ENCODE measurements at regions not wholly inside any gene's neighbourhood (a gene's known extent, or its start where the extent isn't known, plus 50 kb on each side); places are given as distances from the start of the nearest gene placed in this dataset.

DNA sequence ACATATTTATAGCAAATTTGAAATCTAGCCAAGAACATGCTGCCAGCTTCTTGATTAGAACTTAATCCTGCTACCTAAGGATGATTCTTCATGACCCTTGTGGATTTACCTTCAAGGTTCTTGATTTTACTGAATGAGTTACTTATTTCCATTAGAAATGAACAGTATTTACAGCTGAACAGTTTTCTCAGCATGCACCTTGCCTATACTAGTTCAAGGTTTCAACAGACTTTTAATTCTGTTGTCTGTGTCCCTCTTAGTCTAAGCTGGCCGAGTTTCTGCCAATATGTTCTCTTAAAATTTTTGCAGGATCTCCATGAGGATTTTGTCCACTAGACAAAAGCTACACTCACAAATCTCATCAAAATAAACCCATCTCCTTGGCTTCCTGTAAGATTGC lies 188.8 kb upstream of the ST8SIA4 start:
- DNase-seq (ENCODE audit: low read depth in 1 of 2, low spot score in 1 of 2) = no peak
- Histone ChIP-seq H3K4me3 (replicated peaks; ENCODE audit: insufficient read depth, low read length) (no peak overlapping the region), H3K27ac (replicated peaks) (no peak overlapping the region), H3K27me3 (ENCODE audit: insufficient read depth, poor library complexity, severe bottlenecking) (no peaks in the 10 kb centered on the region)
- no peak for TF ChIP-seq REST (IDR thresholded peaks at IDR 0.05; ENCODE audit: insufficient replicate concordance, low read depth)
- no peak for TF ChIP-seq POLR2AphosphoS5 (IDR thresholded peaks at IDR 0.05; ENCODE audit: low read depth)
- TF ChIP-seq SPI1 (IDR thresholded peaks at IDR 0.05; ENCODE audit: borderline replicate concordance, low read depth) = no peak
- no peak for TF ChIP-seq GABPA (IDR thresholded peaks at IDR 0.05; ENCODE audit: low read depth)
- TF ChIP-seq, protein P1, sequence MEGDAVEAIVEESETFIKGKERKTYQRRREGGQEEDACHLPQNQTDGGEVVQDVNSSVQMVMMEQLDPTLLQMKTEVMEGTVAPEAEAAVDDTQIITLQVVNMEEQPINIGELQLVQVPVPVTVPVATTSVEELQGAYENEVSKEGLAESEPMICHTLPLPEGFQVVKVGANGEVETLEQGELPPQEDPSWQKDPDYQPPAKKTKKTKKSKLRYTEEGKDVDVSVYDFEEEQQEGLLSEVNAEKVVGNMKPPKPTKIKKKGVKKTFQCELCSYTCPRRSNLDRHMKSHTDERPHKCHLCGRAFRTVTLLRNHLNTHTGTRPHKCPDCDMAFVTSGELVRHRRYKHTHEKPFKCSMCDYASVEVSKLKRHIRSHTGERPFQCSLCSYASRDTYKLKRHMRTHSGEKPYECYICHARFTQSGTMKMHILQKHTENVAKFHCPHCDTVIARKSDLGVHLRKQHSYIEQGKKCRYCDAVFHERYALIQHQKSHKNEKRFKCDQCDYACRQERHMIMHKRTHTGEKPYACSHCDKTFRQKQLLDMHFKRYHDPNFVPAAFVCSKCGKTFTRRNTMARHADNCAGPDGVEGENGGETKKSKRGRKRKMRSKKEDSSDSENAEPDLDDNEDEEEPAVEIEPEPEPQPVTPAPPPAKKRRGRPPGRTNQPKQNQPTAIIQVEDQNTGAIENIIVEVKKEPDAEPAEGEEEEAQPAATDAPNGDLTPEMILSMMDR (IDR thresholded peaks at IDR 0.05; ENCODE audit: insufficient read depth, low read length) = no peak

GRCh38 chr5:101084353-101084752 lies 181.3 kb upstream of the ST8SIA4 start:
- TF ChIP-seq, protein P1 (IDR thresholded peaks at IDR 0.05; ENCODE audit: insufficient read depth, low read length) = no peak
- TF ChIP-seq REST (IDR thresholded peaks at IDR 0.05; ENCODE audit: insufficient replicate concordance, low read depth) = no peak
- no peak for TF ChIP-seq SPI1 (IDR thresholded peaks at IDR 0.05; ENCODE audit: borderline replicate concordance, low read depth)
- no peak for TF ChIP-seq POLR2AphosphoS5 (IDR thresholded peaks at IDR 0.05; ENCODE audit: low read depth)
- no peak for TF ChIP-seq GABPA (IDR thresholded peaks at IDR 0.05; ENCODE audit: low read depth)
- no peaks in the 10 kb centered on the region for H3K27me3 ChIP-seq (ENCODE audit: insufficient read depth, poor library complexity, severe bottlenecking)
- DNase-seq (ENCODE audit: low read depth in 1 of 2, low spot score in 1 of 2) = no peak
- no peak overlapping the region for H3K27ac ChIP-seq (replicated peaks)
- no peak overlapping the region for H3K4me3 ChIP-seq (replicated peaks; ENCODE audit: insufficient read depth, low read length)

DNA sequence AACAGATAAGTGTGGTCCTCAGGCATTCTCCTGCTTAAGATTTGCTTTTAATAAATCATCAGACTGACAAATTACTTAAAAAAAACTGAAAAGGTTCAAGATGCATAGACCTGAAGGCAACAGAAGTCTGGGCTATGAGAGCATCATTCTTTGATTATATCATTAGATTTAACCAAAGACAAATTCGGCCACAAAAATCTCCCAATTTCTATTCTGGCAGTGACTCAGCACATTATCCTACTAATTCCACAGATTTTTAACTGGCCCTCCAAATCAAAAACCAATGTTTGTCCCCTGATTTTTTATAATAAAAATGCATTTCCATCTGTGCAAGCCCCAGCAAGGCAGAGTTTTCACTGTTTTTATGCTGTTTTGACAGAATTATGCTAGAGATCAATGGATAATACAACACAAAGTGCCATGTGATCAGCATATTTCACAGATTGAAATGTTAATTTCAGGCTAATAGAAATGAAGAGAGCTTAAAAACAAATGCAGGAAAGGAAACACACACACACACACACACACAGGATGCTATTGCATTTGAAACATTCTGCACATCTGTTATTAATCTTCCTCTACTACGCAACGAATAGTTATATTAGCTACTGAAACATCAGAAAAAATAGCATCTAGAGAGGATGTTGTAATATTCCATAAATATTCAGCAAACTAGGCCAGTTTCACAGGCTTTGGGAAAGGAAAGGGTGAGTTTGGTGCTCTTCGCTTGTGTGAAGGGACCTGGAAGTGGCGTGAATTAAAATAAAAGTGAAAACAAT lies 177.6 kb upstream of the ST8SIA4 start:
- Histone ChIP-seq H3K4me3 (replicated peaks; ENCODE audit: insufficient read depth, low read length) (no peak overlapping the region), H3K27me3 (ENCODE audit: insufficient read depth, poor library complexity, severe bottlenecking) (no peaks in the 10 kb centered on the region), H3K27ac (replicated peaks) (no peak overlapping the region)
- TF ChIP-seq GABPA (IDR thresholded peaks at IDR 0.05; ENCODE audit: low read depth) = no peak
- no peak for TF ChIP-seq REST (IDR thresholded peaks at IDR 0.05; ENCODE audit: insufficient replicate concordance, low read depth)
- no peak for TF ChIP-seq POLR2AphosphoS5 (IDR thresholded peaks at IDR 0.05; ENCODE audit: low read depth)
- TF ChIP-seq SPI1 (IDR thresholded peaks at IDR 0.05; ENCODE audit: borderline replicate concordance, low read depth) = no peak
- TF ChIP-seq, protein P1 (IDR thresholded peaks at IDR 0.05; ENCODE audit: insufficient read depth, low read length) = no peak
- no peak for DNase-seq (ENCODE audit: low read depth in 1 of 2, low spot score in 1 of 2)
